K562 (cell line): ENCODE measurements at regions not wholly inside any gene's neighbourhood (a gene's known extent, or its start where the extent isn't known, plus 50 kb on each side); places are given as distances from the start of the nearest gene placed in this dataset.

ENCODE experiments used
- ATAC-seq: fragments of 200-7000 bp; cut with Tn5 transposase; 3 replicates; pipeline ENCODE4 v1.9.1; 2020; ENCODE audit warnings: moderate library complexity
- BruUV-seq: library from RNA; stranded (reverse); fragments of 400-500 nt; replicated peaks from 2 replicates; lab custom pipeline; 2021; lab: Mats Ljungman, UMichigan
- CTCF ChIA-PET: fragments of 300-600 bp; formaldehyde crosslinking; extraction: SDS; loops from one replicate; lab custom pipeline; 2021; ENCODE audit warnings: low intra/inter-chr PET ratio; lab: Yijun Ruan, JAX
- POLR2A ChIA-PET: fragments of 300-600, 350-650 bp; sonication (Branson Sonifier 250); formaldehyde crosslinking; extraction: SDS; loops from one replicate; lab custom pipeline; 2021; ENCODE audit warnings: antibody characterized with exemption, inconsistent platforms; lab: Yijun Ruan, JAX
- DNase-seq, 4 experiments: peaks; one replicate each; pipeline versions ENCODE4 v3.0.0 to v3.0.0-alpha.2; 2011 to 2018; ENCODE audit warnings: low spot score in 3 of 4, mixed read lengths in 3 of 4; ENCODE audit errors: extremely low read depth in 1 of 4
- FAIRE-seq: peaks from 2 replicates; lab custom pipeline; 2011; peaks lifted over from hg19 to GRCh38; lab: Jason Lieb, UNC
- H2AFZ ChIP-seq: 2 replicates; pipeline ENCODE4 v1.6.0; 2011; ENCODE audit warnings: low read depth, low read length, control low read depth, inconsistent platforms
- H3K27ac ChIP-seq: fragments of 200-600 bp; 3 replicates; pipeline ENCODE4 v1.8.0; 2011; ENCODE audit warnings: low read depth, mild to moderate bottlenecking, control low read depth, inconsistent platforms, low read length, moderate library complexity, mixed read lengths; ENCODE audit errors: extremely low read depth
- H3K27me3 ChIP-seq, 2 experiments: fragments of 300-600 bp in 1 of 2; 2 replicates in 1 of 2; 3 replicates in 1 of 2; pipeline versions ENCODE4 v1.6.0 to v1.8.0; 2011; ENCODE audit warnings: inconsistent platforms in 2 of 2, low read length in 2 of 2, mild to moderate bottlenecking in 1 of 2, mixed read lengths in 1 of 2, moderate library complexity in 1 of 2; ENCODE audit not compliant: control insufficient read depth in 2 of 2, insufficient read depth in 2 of 2
- H3K36me3 ChIP-seq: fragments of 300-600 bp; 3 replicates; pipeline ENCODE4 v1.8.0; 2011; ENCODE audit warnings: mild to moderate bottlenecking, low read length, inconsistent platforms; ENCODE audit not compliant: control insufficient read depth, insufficient read depth
- H3K4me1 ChIP-seq, 2 experiments: fragments of 200-600 bp in 1 of 2; replicated peaks in 1 of 2; 2 replicates in 1 of 2; 3 replicates in 1 of 2; pipeline versions ENCODE4 v1.5.1 to v1.8.0; 2011; ENCODE audit warnings: inconsistent platforms in 2 of 2, low read length in 2 of 2, mild to moderate bottlenecking in 1 of 2, mixed read lengths in 1 of 2, moderate library complexity in 1 of 2; ENCODE audit not compliant: control insufficient read depth in 2 of 2, insufficient read depth in 2 of 2
- H3K4me2 ChIP-seq: 2 replicates; pipeline ENCODE4 v1.6.1; 2011; ENCODE audit warnings: low read length, control low read depth, inconsistent platforms, mixed read lengths; ENCODE audit not compliant: insufficient read depth
- H3K4me3 ChIP-seq: fragments of 200-600 bp; sonication (generic), shearing (Covaris generic); 2 replicates; pipeline ENCODE4 v1.5.1; 2016; ENCODE audit warnings: control low read depth, inconsistent platforms
- H3K79me2 ChIP-seq: fragments of 200-600 bp; 3 replicates; pipeline ENCODE4 v1.8.0; 2011; ENCODE audit warnings: low read length, inconsistent platforms; ENCODE audit not compliant: control insufficient read depth, insufficient read depth
- H3K9ac ChIP-seq, 2 experiments: 2 replicates each; pipeline versions ENCODE4 v1.6.0 to v1.6.1; 2011; ENCODE audit warnings: low read depth in 2 of 2, low read length in 2 of 2, control low read depth in 1 of 2, inconsistent platforms in 1 of 2, mild to moderate bottlenecking in 1 of 2, mixed read lengths in 1 of 2; ENCODE audit not compliant: insufficient read depth in 1 of 2
- H3K9me1 ChIP-seq: one replicate; pipeline ENCODE4 v1.6.0; 2011; ENCODE audit warnings: inconsistent platforms, mild to moderate bottlenecking, low read length, moderate library complexity; ENCODE audit not compliant: control insufficient read depth, insufficient read depth
- H3K9me3 ChIP-seq: replicated peaks from 2 replicates; pipeline ENCODE4 v1.5.1; 2011; ENCODE audit warnings: low read depth, low read length, inconsistent platforms; ENCODE audit not compliant: control insufficient read depth, insufficient read depth
- H4K20me1 ChIP-seq: replicated peaks from 2 replicates; pipeline ENCODE4 v1.6.1; 2011; ENCODE audit warnings: low read length, inconsistent platforms, mixed read lengths; ENCODE audit not compliant: control insufficient read depth, insufficient read depth
- CBFB ChIP-seq: sonication (generic); formaldehyde crosslinking; IDR thresholded peaks from 2 replicates; pipeline ENCODE4 v1.4.0; 2020; ENCODE audit warnings: mild to moderate bottlenecking, missing genetic modification reagents
- CLOCK ChIP-seq: fragments of 250-450 bp; sonication (Bioruptor Pico); IDR thresholded peaks from 2 replicates; pipeline ENCODE4 v1.4.0; 2020; ENCODE audit warnings: mild to moderate bottlenecking, moderate library complexity, borderline replicate concordance
- ELK3 ChIP-seq: fragments of 450-650 bp; formaldehyde crosslinking; IDR thresholded peaks from 2 replicates; pipeline ENCODE4 v1.4.0; 2020; ENCODE audit warnings: mild to moderate bottlenecking
- HLTF ChIP-seq: fragments of 450-650 bp; IDR thresholded peaks from 2 replicates; pipeline ENCODE4 v1.6.1; 2016
- JUND ChIP-seq, 2 experiments: IDR thresholded peaks; 2 replicates in 1 of 2; 3 replicates in 1 of 2; pipeline ENCODE4 v1.6.1; 2011; ENCODE audit warnings: borderline replicate concordance in 2 of 2, low read depth in 2 of 2, low read length in 2 of 2, improper control_type of control experiment in 1 of 2, missing biosample characterization in 1 of 2, missing genetic modification characterization in 1 of 2, missing genetic modification reagents in 1 of 2
- NCOA2 ChIP-seq, 2 experiments: fragments of 450-650 bp; IDR thresholded peaks; 2 replicates each; pipeline ENCODE4 v1.6.1; 2018; ENCODE audit warnings: mild to moderate bottlenecking in 2 of 2, moderate library complexity in 1 of 2; ENCODE audit not compliant: partially characterized antibody in 2 of 2
- RBM14 ChIP-seq: fragments of 200-400 bp; formaldehyde crosslinking; IDR thresholded peaks from 2 replicates; pipeline ENCODE4 v1.6.1; 2018; ENCODE audit warnings: low read depth, mild to moderate bottlenecking, low read length, moderate library complexity, borderline replicate concordance; ENCODE audit not compliant: insufficient read depth
- RBM25 ChIP-seq: fragments of 200-400 bp; formaldehyde crosslinking; IDR thresholded peaks from 2 replicates; pipeline ENCODE4 v1.6.1; 2018; ENCODE audit warnings: low read length, low read depth, moderate library complexity; ENCODE audit not compliant: severe bottlenecking
- SMAD4 ChIP-seq: fragments of 250-450 bp; sonication (Bioruptor Pico); conservative IDR thresholded peaks from 2 replicates; pipeline ENCODE4 v1.8.0; 2021; ENCODE audit warnings: inconsistent platforms, mild to moderate bottlenecking, moderate library complexity
- ZNF263 ChIP-seq: sonication (generic); formaldehyde crosslinking; IDR thresholded peaks from 2 replicates; pipeline ENCODE4 v1.8.0; 2022; ENCODE audit warnings: mild to moderate bottlenecking, missing genetic modification reagents, borderline replicate concordance
- WGBS: fragments of 100-300 bp; shearing (Covaris generic); methylation state at CpG from one replicate; pipeline ENCODE4 v1.1.6; 2016; ENCODE audit warnings: low coverage, mixed read lengths; ENCODE audit not compliant: insufficient coverage; ENCODE audit errors: missing lambda C conversion rate; 5-methylcytosine and 5-hydroxymethylcytosine counted together
- in situ Hi-C: fragments of 300-500 bp; cut with MboI; formaldehyde crosslinking; loops from 4 replicates; pipeline ENCODE4 v1.15.0; 2018; ENCODE audit warnings: inconsistent platforms, mixed read lengths
- intact Hi-C: fragments of 100-400 bp; cut with micrococcal nuclease; formaldehyde crosslinking; loops from 2 replicates; pipeline ENCODE4 v1.14.2; 2022

- no peaks in the 10 kb centered on the region for H3K27me3 ChIP-seq
- DNase-seq (no peak), FAIRE-seq (no peak), ATAC-seq (no peak)
- POLR2A ChIA-PET = no interaction called here
- H3K36me3 ChIP-seq = no peaks in the 10 kb centered on the region
- in situ Hi-C loops (no loop called here), intact Hi-C loops (no loop called here)
- TF ChIP-seq ZNF263 (CRISPR knock-in tag) (no peak), RBM25 (peak; percentile 53)
- H3K4me1 ChIP-seq = no peaks in the 10 kb centered on the region
- no peaks in the 10 kb centered on the region for H3K9me1 ChIP-seq
- H3K4me2 ChIP-seq = no peak overlapping the region
- H3K9ac ChIP-seq = no peak overlapping the region
- H4K20me1 ChIP-seq = no peaks in the 10 kb centered on the region
- H3K9me3 ChIP-seq = no peaks in the 10 kb centered on the region
- no peak overlapping the region for H2AFZ ChIP-seq
- CTCF ChIA-PET = no interaction called here
- H3K79me2 ChIP-seq = no peaks in the 10 kb centered on the region
- H3K4me3 ChIP-seq = no peak overlapping the region
- BruUV-seq = no TSS peak
- H3K27ac ChIP-seq = no peak overlapping the region
- 1% methylated on average over 6 of the region's 6 CpGs for WGBS
Observed at GRCh38 chr7:67765481-67766175, 769.0 kb downstream of the TYW1 start.

- Histone ChIP-seq H3K79me2 (no peaks in the 10 kb centered on the region), H2AFZ (no peak overlapping the region), H3K9ac (no peak overlapping the region), H4K20me1 (no peaks in the 10 kb centered on the region), H3K27me3 (no peaks in the 10 kb centered on the region), H3K4me3 (no peak overlapping the region), H3K9me1 (no peaks in the 10 kb centered on the region), H3K4me2 (no peak overlapping the region), H3K27ac (no peak overlapping the region), H3K4me1 (no peaks in the 10 kb centered on the region), H3K36me3 (no peaks in the 10 kb centered on the region), H3K9me3 (no peaks in the 10 kb centered on the region)
- ChIA-PET CTCF (no interaction called here), POLR2A (interaction anchor here (0.6 to 1.0 kb wide), 2 partner anchors 13 to 411 kb away, joined by 3 read pairs; no protein-coding TSS in a partner anchor)
- intact Hi-C loops (no loop called here), in situ Hi-C loops (no loop called here)
- no TSS peak for BruUV-seq
- 1% methylated on average over 4 of the region's 4 CpGs for WGBS
- FAIRE-seq (no peak), DNase-seq (no peak), ATAC-seq (no peak)
- TF ChIP-seq CLOCK (CRISPR knock-in tag) (no peak), CBFB (CRISPR knock-in tag) (no peak), ELK3 (no peak), NCOA2 (IDR thresholded peaks at IDR 0.05; ENCODE audit: partially characterized antibody in 2 of 2) (no peak), HLTF (no peak), SMAD4 (CRISPR knock-in tag) (no peak), JUND (IDR thresholded peaks at IDR 0.05; ENCODE audit: borderline replicate concordance, low read depth, low read length) (no peak), JUND (tag; IDR thresholded peaks at IDR 0.05; ENCODE audit: borderline replicate concordance, low read depth, low read length) (no peak), RBM14 (no peak)
Observed at GRCh38 chr7:67766906-67767410, 770.3 kb downstream of the TYW1 start.
